Neural cell (in vitro differentiated cells): ENCODE measurements at regions not wholly inside any gene's neighbourhood (a gene's known extent, or its start where the extent isn't known, plus 50 kb on each side); places are given as distances from the start of the nearest gene placed in this dataset.

Experiments used
- EZH2 ChIP-seq: fragments of 200-600, 300-800 bp; shearing (Covaris generic), sonication (generic); IDR thresholded peaks from 2 replicates; pipeline ENCODE4 v1.6.1; 2014; ENCODE audit warnings: antibody characterized with exemption, low read length, borderline replicate concordance, mild to moderate bottlenecking; ENCODE audit not compliant: insufficient read depth, poor library complexity, severe bottlenecking
- POLR2AphosphoS5 ChIP-seq: IDR thresholded peaks from 2 replicates; pipeline ENCODE4 v1.6.1; 2012
- RAD21 ChIP-seq: fragments of 450-650 bp; conservative IDR thresholded peaks from 2 replicates; pipeline ENCODE4 v1.6.1; 2014; ENCODE audit warnings: antibody characterized with exemption, mild to moderate bottlenecking, moderate library complexity
- SMC3 ChIP-seq: fragments of 450-650 bp; conservative IDR thresholded peaks from 2 replicates; pipeline ENCODE4 v1.6.1; 2014; ENCODE audit warnings: antibody characterized with exemption, mild to moderate bottlenecking, moderate library complexity; ENCODE audit not compliant: poor library complexity
- TAF1 ChIP-seq: IDR thresholded peaks from 2 replicates; pipeline ENCODE4 v1.6.1; 2012; ENCODE audit warnings: low read depth
- TF ChIP-seq, protein P1 (sequence below): fragments of 450-650 bp; IDR thresholded peaks from 2 replicates; pipeline ENCODE4 v1.5.1; 2014; ENCODE audit warnings: antibody characterized with exemption, mild to moderate bottlenecking, moderate library complexity; ENCODE audit not compliant: poor library complexity, severe bottlenecking

DNA sequence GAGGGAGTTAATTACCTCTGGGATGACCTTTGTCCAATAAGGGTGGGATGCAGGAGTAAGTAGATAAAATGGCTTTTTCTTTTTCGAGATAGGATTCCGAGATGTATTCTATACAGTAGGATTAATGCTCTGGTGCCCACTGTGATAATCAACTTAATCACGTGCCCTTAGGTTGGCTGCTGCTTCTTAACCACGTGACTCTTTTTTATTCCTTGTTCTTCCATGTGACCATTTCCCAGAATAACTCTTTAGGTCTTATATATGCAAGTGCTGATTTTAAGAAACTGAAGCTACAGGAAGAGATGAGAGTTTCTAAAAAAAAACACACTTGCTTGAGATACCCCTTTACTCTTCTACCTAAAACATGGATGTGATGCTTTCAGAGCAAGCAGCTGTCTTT, 1628.9 kb downstream of the PCDH7 start:
- no peak for TF ChIP-seq SMC3
- TF ChIP-seq, protein P1, sequence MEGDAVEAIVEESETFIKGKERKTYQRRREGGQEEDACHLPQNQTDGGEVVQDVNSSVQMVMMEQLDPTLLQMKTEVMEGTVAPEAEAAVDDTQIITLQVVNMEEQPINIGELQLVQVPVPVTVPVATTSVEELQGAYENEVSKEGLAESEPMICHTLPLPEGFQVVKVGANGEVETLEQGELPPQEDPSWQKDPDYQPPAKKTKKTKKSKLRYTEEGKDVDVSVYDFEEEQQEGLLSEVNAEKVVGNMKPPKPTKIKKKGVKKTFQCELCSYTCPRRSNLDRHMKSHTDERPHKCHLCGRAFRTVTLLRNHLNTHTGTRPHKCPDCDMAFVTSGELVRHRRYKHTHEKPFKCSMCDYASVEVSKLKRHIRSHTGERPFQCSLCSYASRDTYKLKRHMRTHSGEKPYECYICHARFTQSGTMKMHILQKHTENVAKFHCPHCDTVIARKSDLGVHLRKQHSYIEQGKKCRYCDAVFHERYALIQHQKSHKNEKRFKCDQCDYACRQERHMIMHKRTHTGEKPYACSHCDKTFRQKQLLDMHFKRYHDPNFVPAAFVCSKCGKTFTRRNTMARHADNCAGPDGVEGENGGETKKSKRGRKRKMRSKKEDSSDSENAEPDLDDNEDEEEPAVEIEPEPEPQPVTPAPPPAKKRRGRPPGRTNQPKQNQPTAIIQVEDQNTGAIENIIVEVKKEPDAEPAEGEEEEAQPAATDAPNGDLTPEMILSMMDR = no peak
- no peak for TF ChIP-seq EZH2
- no peak for TF ChIP-seq POLR2AphosphoS5
- no peak for TF ChIP-seq RAD21
- TF ChIP-seq TAF1 = no peak
